ENCODE measurements at regions not wholly inside any gene's neighbourhood (a gene's known extent, or its start where the extent isn't known, plus 50 kb on each side); places are given as distances from the start of the nearest gene placed in this dataset.

DNA sequence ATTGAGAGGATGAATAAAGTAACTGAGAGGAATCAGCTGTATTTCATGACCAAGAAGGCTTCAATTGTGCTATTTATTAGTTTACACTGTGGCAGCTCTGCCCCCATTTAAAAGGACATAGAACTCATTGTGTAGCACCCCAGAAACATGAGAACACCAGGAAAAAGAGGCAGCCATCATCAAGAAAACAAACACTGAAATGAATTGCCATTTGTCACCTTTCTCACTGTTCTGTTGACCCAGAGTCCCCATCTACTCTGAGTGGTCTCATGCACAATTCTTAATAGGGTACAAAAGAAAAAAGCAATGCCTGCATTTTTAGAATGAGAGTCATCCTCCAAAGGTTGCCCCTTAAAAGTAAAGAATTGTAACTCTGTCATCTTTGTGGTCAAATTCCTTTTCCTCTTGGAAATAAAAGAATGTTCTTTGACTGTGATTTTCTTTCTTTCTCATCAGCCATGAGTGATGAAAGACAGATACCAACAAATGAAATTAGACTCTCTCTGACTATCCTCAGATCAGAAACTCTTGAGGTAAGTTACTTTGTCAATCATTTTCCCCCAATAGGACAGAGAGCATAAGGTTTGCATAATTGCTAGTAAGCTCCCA is 1941.9 kb upstream of the PIK3C3 start (continued):
- TF ChIP-seq, protein P1, sequence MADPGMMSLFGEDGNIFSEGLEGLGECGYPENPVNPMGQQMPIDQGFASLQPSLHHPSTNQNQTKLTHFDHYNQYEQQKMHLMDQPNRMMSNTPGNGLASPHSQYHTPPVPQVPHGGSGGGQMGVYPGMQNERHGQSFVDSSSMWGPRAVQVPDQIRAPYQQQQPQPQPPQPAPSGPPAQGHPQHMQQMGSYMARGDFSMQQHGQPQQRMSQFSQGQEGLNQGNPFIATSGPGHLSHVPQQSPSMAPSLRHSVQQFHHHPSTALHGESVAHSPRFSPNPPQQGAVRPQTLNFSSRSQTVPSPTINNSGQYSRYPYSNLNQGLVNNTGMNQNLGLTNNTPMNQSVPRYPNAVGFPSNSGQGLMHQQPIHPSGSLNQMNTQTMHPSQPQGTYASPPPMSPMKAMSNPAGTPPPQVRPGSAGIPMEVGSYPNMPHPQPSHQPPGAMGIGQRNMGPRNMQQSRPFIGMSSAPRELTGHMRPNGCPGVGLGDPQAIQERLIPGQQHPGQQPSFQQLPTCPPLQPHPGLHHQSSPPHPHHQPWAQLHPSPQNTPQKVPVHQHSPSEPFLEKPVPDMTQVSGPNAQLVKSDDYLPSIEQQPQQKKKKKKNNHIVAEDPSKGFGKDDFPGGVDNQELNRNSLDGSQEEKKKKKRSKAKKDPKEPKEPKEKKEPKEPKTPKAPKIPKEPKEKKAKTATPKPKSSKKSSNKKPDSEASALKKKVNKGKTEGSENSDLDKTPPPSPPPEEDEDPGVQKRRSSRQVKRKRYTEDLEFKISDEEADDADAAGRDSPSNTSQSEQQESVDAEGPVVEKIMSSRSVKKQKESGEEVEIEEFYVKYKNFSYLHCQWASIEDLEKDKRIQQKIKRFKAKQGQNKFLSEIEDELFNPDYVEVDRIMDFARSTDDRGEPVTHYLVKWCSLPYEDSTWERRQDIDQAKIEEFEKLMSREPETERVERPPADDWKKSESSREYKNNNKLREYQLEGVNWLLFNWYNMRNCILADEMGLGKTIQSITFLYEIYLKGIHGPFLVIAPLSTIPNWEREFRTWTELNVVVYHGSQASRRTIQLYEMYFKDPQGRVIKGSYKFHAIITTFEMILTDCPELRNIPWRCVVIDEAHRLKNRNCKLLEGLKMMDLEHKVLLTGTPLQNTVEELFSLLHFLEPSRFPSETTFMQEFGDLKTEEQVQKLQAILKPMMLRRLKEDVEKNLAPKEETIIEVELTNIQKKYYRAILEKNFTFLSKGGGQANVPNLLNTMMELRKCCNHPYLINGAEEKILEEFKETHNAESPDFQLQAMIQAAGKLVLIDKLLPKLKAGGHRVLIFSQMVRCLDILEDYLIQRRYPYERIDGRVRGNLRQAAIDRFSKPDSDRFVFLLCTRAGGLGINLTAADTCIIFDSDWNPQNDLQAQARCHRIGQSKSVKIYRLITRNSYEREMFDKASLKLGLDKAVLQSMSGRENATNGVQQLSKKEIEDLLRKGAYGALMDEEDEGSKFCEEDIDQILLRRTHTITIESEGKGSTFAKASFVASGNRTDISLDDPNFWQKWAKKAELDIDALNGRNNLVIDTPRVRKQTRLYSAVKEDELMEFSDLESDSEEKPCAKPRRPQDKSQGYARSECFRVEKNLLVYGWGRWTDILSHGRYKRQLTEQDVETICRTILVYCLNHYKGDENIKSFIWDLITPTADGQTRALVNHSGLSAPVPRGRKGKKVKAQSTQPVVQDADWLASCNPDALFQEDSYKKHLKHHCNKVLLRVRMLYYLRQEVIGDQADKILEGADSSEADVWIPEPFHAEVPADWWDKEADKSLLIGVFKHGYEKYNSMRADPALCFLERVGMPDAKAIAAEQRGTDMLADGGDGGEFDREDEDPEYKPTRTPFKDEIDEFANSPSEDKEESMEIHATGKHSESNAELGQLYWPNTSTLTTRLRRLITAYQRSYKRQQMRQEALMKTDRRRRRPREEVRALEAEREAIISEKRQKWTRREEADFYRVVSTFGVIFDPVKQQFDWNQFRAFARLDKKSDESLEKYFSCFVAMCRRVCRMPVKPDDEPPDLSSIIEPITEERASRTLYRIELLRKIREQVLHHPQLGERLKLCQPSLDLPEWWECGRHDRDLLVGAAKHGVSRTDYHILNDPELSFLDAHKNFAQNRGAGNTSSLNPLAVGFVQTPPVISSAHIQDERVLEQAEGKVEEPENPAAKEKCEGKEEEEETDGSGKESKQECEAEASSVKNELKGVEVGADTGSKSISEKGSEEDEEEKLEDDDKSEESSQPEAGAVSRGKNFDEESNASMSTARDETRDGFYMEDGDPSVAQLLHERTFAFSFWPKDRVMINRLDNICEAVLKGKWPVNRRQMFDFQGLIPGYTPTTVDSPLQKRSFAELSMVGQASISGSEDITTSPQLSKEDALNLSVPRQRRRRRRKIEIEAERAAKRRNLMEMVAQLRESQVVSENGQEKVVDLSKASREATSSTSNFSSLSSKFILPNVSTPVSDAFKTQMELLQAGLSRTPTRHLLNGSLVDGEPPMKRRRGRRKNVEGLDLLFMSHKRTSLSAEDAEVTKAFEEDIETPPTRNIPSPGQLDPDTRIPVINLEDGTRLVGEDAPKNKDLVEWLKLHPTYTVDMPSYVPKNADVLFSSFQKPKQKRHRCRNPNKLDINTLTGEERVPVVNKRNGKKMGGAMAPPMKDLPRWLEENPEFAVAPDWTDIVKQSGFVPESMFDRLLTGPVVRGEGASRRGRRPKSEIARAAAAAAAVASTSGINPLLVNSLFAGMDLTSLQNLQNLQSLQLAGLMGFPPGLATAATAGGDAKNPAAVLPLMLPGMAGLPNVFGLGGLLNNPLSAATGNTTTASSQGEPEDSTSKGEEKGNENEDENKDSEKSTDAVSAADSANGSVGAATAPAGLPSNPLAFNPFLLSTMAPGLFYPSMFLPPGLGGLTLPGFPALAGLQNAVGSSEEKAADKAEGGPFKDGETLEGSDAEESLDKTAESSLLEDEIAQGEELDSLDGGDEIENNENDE (IDR thresholded peaks at IDR 0.05; ENCODE audit: insufficient replicate concordance, low read length), result no peak
- TF ChIP-seq SAP30 (IDR thresholded peaks at IDR 0.05; ENCODE audit: insufficient read depth, insufficient replicate concordance, low read length), result no peak
- TF ChIP-seq, protein P2, sequence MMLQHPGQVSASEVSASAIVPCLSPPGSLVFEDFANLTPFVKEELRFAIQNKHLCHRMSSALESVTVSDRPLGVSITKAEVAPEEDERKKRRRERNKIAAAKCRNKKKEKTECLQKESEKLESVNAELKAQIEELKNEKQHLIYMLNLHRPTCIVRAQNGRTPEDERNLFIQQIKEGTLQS (IDR thresholded peaks at IDR 0.05; ENCODE audit: insufficient read depth, low read depth, low read length), result no peak
- no peak for TF ChIP-seq NANOG (IDR thresholded peaks at IDR 0.05; ENCODE audit: insufficient read depth, low read depth, low read length, poor library complexity, severe bottlenecking)
- no peak for TF ChIP-seq TAF7 (optimal IDR thresholded peaks at IDR 0.05; ENCODE audit: borderline replicate concordance, low read depth, low read length)

All from H1 (cell line).